PC-9 (cell line): ENCODE measurements at regions not wholly inside any gene's neighbourhood (a gene's known extent, or its start where the extent isn't known, plus 50 kb on each side); places are given as distances from the start of the nearest gene placed in this dataset.

Experiments used
- CTCF ChIP-seq: fragments of 200-600 bp; sonication (generic); conservative IDR thresholded peaks from 2 replicates; pipeline ENCODE4 v1.6.1; 2017; ENCODE audit warnings: mixed run types, antibody characterized with exemption, mild to moderate bottlenecking, moderate library complexity
- EZH2 ChIP-seq: fragments of 200-600 bp; sonication (generic); IDR thresholded peaks from 2 replicates; pipeline ENCODE4 v1.8.0; 2017; ENCODE audit warnings: antibody characterized with exemption, low read depth

- peak; percentile 54; the same call in 1 of the 2 replicates for TF ChIP-seq CTCF
- TF ChIP-seq EZH2: no peak
These were observed 205.2 kb downstream of the BMP7 start for GRCh38 chr20:57061051-57061900.
